Muscle of back (tissue), 3 donors: ENCODE measurements at regions not wholly inside any gene's neighbourhood (a gene's known extent, or its start where the extent isn't known, plus 50 kb on each side); places are given as distances from the start of the nearest gene placed in this dataset.
"Not testable (repeated sequence)": the region's sequence is repeated elsewhere in the genome, so short reads cannot be mapped to it uniquely, and the experiment has no call there.

Experiments used
- DNase-seq, 3 donors: peaks; one replicate each; pipeline versions ENCODE4 v3.0.0 to v3.0.0-alpha.2; 2013

GRCh38 chr12:131273291-131273845 lies 319.7 kb downstream of the ADGRD1 start:
- no peak for DNase-seq

- no peak for DNase-seq
Measured at GRCh38 chr12:131274061-131274460, 320.4 kb downstream of the ADGRD1 start.

GRCh38 chr12:131274906-131275305 lies 321.2 kb downstream of the ADGRD1 start:
- no peak for DNase-seq

GRCh38 chr12:131275824-131276223 lies 322.1 kb downstream of the ADGRD1 start:
- DNase-seq: no peak

- DNase-seq: no peak
Measured at GRCh38 chr12:131276501-131277185, 322.9 kb downstream of the ADGRD1 start.

- not testable (repeated sequence) for DNase-seq
Measured at GRCh38 chr12:131277186-131278091, 323.7 kb downstream of the ADGRD1 start.

GRCh38 chr12:131278451-131279115 lies 324.9 kb downstream of the ADGRD1 start:
- DNase-seq: not testable (repeated sequence)

GRCh38 chr12:131279281-131279921 lies 325.7 kb downstream of the ADGRD1 start:
- no peak for DNase-seq

- DNase-seq: no peak
Measured at GRCh38 chr12:131280426-131280825, 326.7 kb downstream of the ADGRD1 start.

GRCh38 chr12:131281016-131281415 lies 327.3 kb downstream of the ADGRD1 start:
- no peak for DNase-seq

GRCh38 chr12:131282292-131283080 lies 328.8 kb downstream of the ADGRD1 start:
- DNase-seq: no peak

- no peak for DNase-seq
Measured at GRCh38 chr12:131283191-131283861, 329.6 kb downstream of the ADGRD1 start.

- not testable (repeated sequence) for DNase-seq
Measured at GRCh38 chr12:131283862-131284825, 330.4 kb downstream of the ADGRD1 start.

GRCh38 chr12:131284954-131285904 lies 331.5 kb downstream of the ADGRD1 start:
- peak in 1 of 3 donors; percentile 21 for DNase-seq

GRCh38 chr12:131285905-131286295 lies 332.2 kb downstream of the ADGRD1 start:
- not testable (repeated sequence) for DNase-seq

GRCh38 chr12:131286301-131286700 lies 332.6 kb downstream of the ADGRD1 start:
- DNase-seq: not testable (repeated sequence)
